Uterus (tissue), 3 donors: ENCODE measurements at regions not wholly inside any gene's neighbourhood (a gene's known extent, or its start where the extent isn't known, plus 50 kb on each side); places are given as distances from the start of the nearest gene placed in this dataset.
A peak's percentile ranks its signal among the peaks of the same experiment; 100 is the strongest.

Experiments used
- DNase-seq, 2 donors: peaks; one replicate each; pipeline ENCODE4 v3.0.0-alpha.2; 2019 to 2020
- H3K27ac ChIP-seq, 2 donors: fragments of 200-600 bp; sonication (generic); 1 replicate in 1 of 2; 2 replicates in 1 of 2; pipeline ENCODE4 v1.5.1; 2016 to 2018
- H3K27me3 ChIP-seq, 2 donors: fragments of 200-600 bp; sonication (generic); one replicate each; pipeline ENCODE4 v1.5.1; 2018 to 2019; ENCODE audit warnings: control low read depth in 1 of 2
- H3K36me3 ChIP-seq, 2 donors: fragments of 200-600 bp; sonication (generic); one replicate each; pipeline ENCODE4 v1.5.1; 2019; ENCODE audit warnings: control low read depth in 1 of 2
- H3K4me1 ChIP-seq, 2 donors: fragments of 200-600 bp; sonication (generic); one replicate each; pipeline ENCODE4 v1.5.1; 2018 to 2019; ENCODE audit warnings: control low read depth in 1 of 2
- H3K4me3 ChIP-seq, 2 donors: fragments of 200-600 bp; sonication (generic); 1 replicate in 1 of 2; 2 replicates in 1 of 2; pipeline ENCODE4 v1.5.1; 2018 to 2019; ENCODE audit warnings: mild to moderate bottlenecking in 1 of 2
- H3K9me3 ChIP-seq, 2 donors: fragments of 200-600 bp; sonication (generic); one replicate each; pipeline ENCODE4 v1.5.1; 2019; ENCODE audit warnings: control low read depth in 1 of 2
- CTCF ChIP-seq, 4 experiments: fragments of 200-600 bp in 2 of 4; fragments of 450-650 bp in 2 of 4; sonication (generic) in 2 of 4; IDR thresholded peaks; one replicate each; pipeline ENCODE4 v1.5.1; 2016 to 2019; ENCODE audit warnings: antibody characterized with exemption in 4 of 4, mild to moderate bottlenecking in 2 of 4, moderate library complexity in 1 of 4
- POLR2A ChIP-seq, 2 donors: fragments of 450-650 bp; IDR thresholded peaks; one replicate each; pipeline ENCODE4 v1.6.1; 2016; ENCODE audit warnings: antibody characterized with exemption in 2 of 2, mild to moderate bottlenecking in 1 of 2, moderate library complexity in 1 of 2
- intact Hi-C: fragments of 100-400 bp; cut with DNase I; formaldehyde crosslinking; loops from one replicate; pipeline ENCODE4 v1.15.1; 2023; ENCODE audit warnings: low total_unique reads
- donor health status: DM: yes; HTN: yes; CAD: no.

- TF ChIP-seq CTCF (IDR thresholded peaks at IDR 0.05), result no peak
- no peak for TF ChIP-seq POLR2A (IDR thresholded peaks at IDR 0.05)
- Histone ChIP-seq H3K27ac (peak overlapping the region; percentile 57 to 77), H3K4me1 (peaks cover 0 to 5% of the 10 kb centered on the region in 2 donors), H3K4me3 (no peak overlapping the region), H3K27me3 (no peaks in the 10 kb centered on the region), H3K9me3 (no peaks in the 10 kb centered on the region), H3K36me3 (no peaks in the 10 kb centered on the region)
- intact Hi-C loops, result no loop called here
- peak; percentile 22 to 66 for DNase-seq
Observed at GRCh38 chr3:59425371-59425770, 375.5 kb upstream of the CFAP20DC start.

GRCh38 chr3:59424268-59425010, 374.6 kb upstream of the CFAP20DC start:
- peaks cover 0 to 5% of the 10 kb centered on the region in 2 donors for H3K4me1 ChIP-seq
- H3K4me3 ChIP-seq, result no peak overlapping the region
- H3K27ac ChIP-seq, result peak overlapping the region; percentile 57 to 77
- intact Hi-C loops, result no loop called here
- H3K9me3 ChIP-seq, result no peaks in the 10 kb centered on the region
- H3K36me3 ChIP-seq, result no peaks in the 10 kb centered on the region
- no peak for TF ChIP-seq CTCF (IDR thresholded peaks at IDR 0.05)
- no peak for TF ChIP-seq POLR2A (IDR thresholded peaks at IDR 0.05)
- H3K27me3 ChIP-seq, result no peaks in the 10 kb centered on the region
- DNase-seq, result no peak

GRCh38 chr3:59423707-59424106, 373.9 kb upstream of the CFAP20DC start:
- H3K4me3 ChIP-seq, result no peak overlapping the region
- H3K27ac ChIP-seq, result peak overlapping the region in 1 of 2 donors; percentile 77
- H3K36me3 ChIP-seq, result no peaks in the 10 kb centered on the region
- no peak for DNase-seq
- no peak for TF ChIP-seq CTCF (IDR thresholded peaks at IDR 0.05)
- TF ChIP-seq POLR2A (IDR thresholded peaks at IDR 0.05), result no peak
- intact Hi-C loops, result no loop called here
- H3K27me3 ChIP-seq, result no peaks in the 10 kb centered on the region
- no peaks in the 10 kb centered on the region for H3K9me3 ChIP-seq
- H3K4me1 ChIP-seq, result peaks cover 0 to 5% of the 10 kb centered on the region in 2 donors

GRCh38 chr3:59422312-59422711, 372.5 kb upstream of the CFAP20DC start:
- Histone ChIP-seq H3K9me3 (no peaks in the 10 kb centered on the region), H3K27me3 (no peaks in the 10 kb centered on the region), H3K4me3 (no peak overlapping the region), H3K27ac (no peak overlapping the region), H3K36me3 (no peaks in the 10 kb centered on the region), H3K4me1 (peaks cover 0 to 5% of the 10 kb centered on the region in 2 donors)
- no peak for TF ChIP-seq POLR2A (IDR thresholded peaks at IDR 0.05)
- no peak for TF ChIP-seq CTCF (IDR thresholded peaks at IDR 0.05)
- intact Hi-C loops, result no loop called here
- DNase-seq, result no peak

GRCh38 chr3:59418836-59419235, 369.0 kb upstream of the CFAP20DC start:
- Histone ChIP-seq H3K9me3 (no peaks in the 10 kb centered on the region), H3K27ac (no peak overlapping the region), H3K27me3 (no peaks in the 10 kb centered on the region), H3K36me3 (no peaks in the 10 kb centered on the region), H3K4me3 (no peak overlapping the region), H3K4me1 (no peaks in the 10 kb centered on the region)
- intact Hi-C loops, result no loop called here
- no peak for TF ChIP-seq CTCF (IDR thresholded peaks at IDR 0.05)
- TF ChIP-seq POLR2A (IDR thresholded peaks at IDR 0.05), result no peak
- DNase-seq, result no peak
